ENCODE measurements at regions not wholly inside any gene's neighbourhood (a gene's known extent, or its start where the extent isn't known, plus 50 kb on each side); places are given as distances from the start of the nearest gene placed in this dataset.

GRCh38 chr6:40671694-40672050, 84.5 kb upstream of the LRFN2 start:
- Histone ChIP-seq H3K4me1 (ENCODE audit: control insufficient read depth, extremely low read depth, insufficient read depth, low read length) (no peaks in the 10 kb centered on the region), H3K4me3 (ENCODE audit: control insufficient read depth in 2 of 3, extremely low read depth in 1 of 3, insufficient read depth in 2 of 3, low read depth in 1 of 3, low read length in 3 of 3) (no peak overlapping the region), H3K9me1 (ENCODE audit: control insufficient read depth, extremely low read depth, insufficient read depth, low read length) (no peaks in the 10 kb centered on the region), H3K27ac (ENCODE audit: control insufficient read depth, insufficient read depth, low read length) (no peak overlapping the region), H3K9me3 (ENCODE audit: control insufficient read depth, low read depth, low read length) (no peaks in the 10 kb centered on the region), H3K36me3 (ENCODE audit: control insufficient read depth in 2 of 2, extremely low read depth in 1 of 2, insufficient read depth in 2 of 2, low read length in 2 of 2) (no peaks in the 10 kb centered on the region), H2AFZ (ENCODE audit: control insufficient read depth, low read length) (no peak overlapping the region), H3K27me3 (ENCODE audit: control insufficient read depth, extremely low read depth, insufficient read depth, low read length) (no peaks in the 10 kb centered on the region), H3K9ac (ENCODE audit: control insufficient read depth, extremely low read depth, insufficient read depth, low read length) (no peak overlapping the region), H3K4me2 (ENCODE audit: control insufficient read depth, extremely low read depth, insufficient read depth, low read depth, low read length) (no peak overlapping the region), H4K20me1 (ENCODE audit: control insufficient read depth, extremely low read depth, insufficient read depth, low read length) (no peaks in the 10 kb centered on the region), H3K79me2 (ENCODE audit: control insufficient read depth, insufficient read depth, low read length) (no peaks in the 10 kb centered on the region)
- dilution Hi-C loops (cut with MboI; ENCODE audit: extremely low pct_ligation_motif_present, low sequenced_read_pairs), result no loop called here
- DNase-seq (ENCODE audit: low read depth, low spot score) (no peak), FAIRE-seq (no peak)
- TF ChIP-seq EZH2 (IDR thresholded peaks at IDR 0.05; ENCODE audit: low read length), result no peak
- TF ChIP-seq CTCF (optimal IDR thresholded peaks at IDR 0.05 in 1 of 3, IDR thresholded peaks at IDR 0.05 in 1 of 3, conservative IDR thresholded peaks at IDR 0.05 in 1 of 3; ENCODE audit: extremely low read depth in 1 of 3, insufficient read depth in 2 of 3, low read length in 3 of 3), result no peak

GRCh38 chr6:40671001-40671693, 84.0 kb upstream of the LRFN2 start:
- TF ChIP-seq CTCF (optimal IDR thresholded peaks at IDR 0.05 in 1 of 3, IDR thresholded peaks at IDR 0.05 in 1 of 3, conservative IDR thresholded peaks at IDR 0.05 in 1 of 3; ENCODE audit: extremely low read depth in 1 of 3, insufficient read depth in 2 of 3, low read length in 3 of 3), result no peak
- no peak for TF ChIP-seq EZH2 (IDR thresholded peaks at IDR 0.05; ENCODE audit: low read length)
- H2AFZ ChIP-seq (ENCODE audit: control insufficient read depth, low read length), result no peak overlapping the region
- no peaks in the 10 kb centered on the region for H3K4me1 ChIP-seq (ENCODE audit: control insufficient read depth, extremely low read depth, insufficient read depth, low read length)
- H3K9me1 ChIP-seq (ENCODE audit: control insufficient read depth, extremely low read depth, insufficient read depth, low read length), result no peaks in the 10 kb centered on the region
- H3K27ac ChIP-seq (ENCODE audit: control insufficient read depth, insufficient read depth, low read length), result no peak overlapping the region
- FAIRE-seq (no peak), DNase-seq (ENCODE audit: low read depth, low spot score) (no peak)
- no peak overlapping the region for H3K4me2 ChIP-seq (ENCODE audit: control insufficient read depth, extremely low read depth, insufficient read depth, low read depth, low read length)
- H3K9ac ChIP-seq (ENCODE audit: control insufficient read depth, extremely low read depth, insufficient read depth, low read length), result no peak overlapping the region
- no peaks in the 10 kb centered on the region for H3K79me2 ChIP-seq (ENCODE audit: control insufficient read depth, insufficient read depth, low read length)
- no peaks in the 10 kb centered on the region for H3K36me3 ChIP-seq (ENCODE audit: control insufficient read depth in 2 of 2, extremely low read depth in 1 of 2, insufficient read depth in 2 of 2, low read length in 2 of 2)
- no peaks in the 10 kb centered on the region for H4K20me1 ChIP-seq (ENCODE audit: control insufficient read depth, extremely low read depth, insufficient read depth, low read length)
- no peaks in the 10 kb centered on the region for H3K9me3 ChIP-seq (ENCODE audit: control insufficient read depth, low read depth, low read length)
- H3K27me3 ChIP-seq (ENCODE audit: control insufficient read depth, extremely low read depth, insufficient read depth, low read length), result no peaks in the 10 kb centered on the region
- H3K4me3 ChIP-seq (ENCODE audit: control insufficient read depth in 2 of 3, extremely low read depth in 1 of 3, insufficient read depth in 2 of 3, low read depth in 1 of 3, low read length in 3 of 3), result no peak overlapping the region
- dilution Hi-C loops (cut with MboI; ENCODE audit: extremely low pct_ligation_motif_present, low sequenced_read_pairs), result no loop called here
